Epithelial cell of esophagus (primary cell): ENCODE measurements at regions not wholly inside any gene's neighbourhood (a gene's known extent, or its start where the extent isn't known, plus 50 kb on each side); places are given as distances from the start of the nearest gene placed in this dataset.

Experiments
- DNase-seq: peaks from one replicate; pipeline ENCODE4 v3.0.0; 2010; ENCODE audit warnings: low read depth
- H3K4me3 ChIP-seq: 2 replicates; pipeline ENCODE4 v1.5.1; 2011; ENCODE audit warnings: mild to moderate bottlenecking, low read length, control low read depth
- TF ChIP-seq, protein P1 (sequence below): IDR thresholded peaks from 2 replicates; pipeline ENCODE4 v1.5.1; 2011; ENCODE audit warnings: low read depth, mild to moderate bottlenecking, low read length, control low read depth, inconsistent platforms; ENCODE audit not compliant: insufficient read depth; ENCODE audit errors: missing control alignments

DNA sequence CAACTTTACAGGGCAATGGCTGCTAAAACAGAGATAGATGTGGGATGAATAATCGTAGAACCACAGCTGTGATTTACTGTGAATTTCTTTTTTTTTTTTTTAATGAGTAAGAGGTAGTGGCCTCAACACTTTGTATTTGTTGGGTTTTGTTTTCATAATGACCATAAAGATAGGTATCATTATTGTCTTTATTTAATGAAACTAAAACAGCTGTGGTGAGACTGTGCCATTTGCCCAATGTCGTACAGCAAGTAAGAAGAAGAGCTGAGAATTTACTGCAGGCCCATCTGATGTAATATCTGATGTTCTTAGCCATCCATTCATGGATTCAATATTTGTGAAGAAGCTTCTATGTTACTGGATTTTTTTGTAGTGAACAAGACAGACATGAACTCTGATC lies 271.2 kb downstream of the IPMK start:
- no peak for DNase-seq
- no peak overlapping the region for H3K4me3 ChIP-seq
- TF ChIP-seq, protein P1, sequence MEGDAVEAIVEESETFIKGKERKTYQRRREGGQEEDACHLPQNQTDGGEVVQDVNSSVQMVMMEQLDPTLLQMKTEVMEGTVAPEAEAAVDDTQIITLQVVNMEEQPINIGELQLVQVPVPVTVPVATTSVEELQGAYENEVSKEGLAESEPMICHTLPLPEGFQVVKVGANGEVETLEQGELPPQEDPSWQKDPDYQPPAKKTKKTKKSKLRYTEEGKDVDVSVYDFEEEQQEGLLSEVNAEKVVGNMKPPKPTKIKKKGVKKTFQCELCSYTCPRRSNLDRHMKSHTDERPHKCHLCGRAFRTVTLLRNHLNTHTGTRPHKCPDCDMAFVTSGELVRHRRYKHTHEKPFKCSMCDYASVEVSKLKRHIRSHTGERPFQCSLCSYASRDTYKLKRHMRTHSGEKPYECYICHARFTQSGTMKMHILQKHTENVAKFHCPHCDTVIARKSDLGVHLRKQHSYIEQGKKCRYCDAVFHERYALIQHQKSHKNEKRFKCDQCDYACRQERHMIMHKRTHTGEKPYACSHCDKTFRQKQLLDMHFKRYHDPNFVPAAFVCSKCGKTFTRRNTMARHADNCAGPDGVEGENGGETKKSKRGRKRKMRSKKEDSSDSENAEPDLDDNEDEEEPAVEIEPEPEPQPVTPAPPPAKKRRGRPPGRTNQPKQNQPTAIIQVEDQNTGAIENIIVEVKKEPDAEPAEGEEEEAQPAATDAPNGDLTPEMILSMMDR, result no peak

DNA sequence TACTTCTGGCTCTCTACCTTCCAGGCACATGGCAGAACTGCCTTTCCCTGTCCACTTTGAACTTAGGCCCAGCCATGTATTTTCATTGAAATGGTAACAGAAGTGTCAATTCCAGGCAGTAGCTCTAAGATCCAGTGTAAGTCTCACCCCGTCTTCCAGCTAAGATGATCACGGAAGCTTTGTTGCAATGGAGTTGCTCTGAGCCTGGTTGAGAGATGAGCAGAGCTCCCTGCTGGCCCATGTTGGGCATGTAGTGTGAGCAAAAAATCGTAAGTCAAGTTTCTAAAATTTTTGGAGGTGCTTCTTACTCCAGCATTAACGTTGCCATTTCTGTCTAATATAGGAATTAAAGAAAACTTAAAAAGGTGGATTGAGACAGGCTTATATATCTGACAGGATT lies 274.4 kb downstream of the IPMK start:
- no peak overlapping the region for H3K4me3 ChIP-seq
- no peak for DNase-seq
- TF ChIP-seq, protein P1, result no peak

DNA sequence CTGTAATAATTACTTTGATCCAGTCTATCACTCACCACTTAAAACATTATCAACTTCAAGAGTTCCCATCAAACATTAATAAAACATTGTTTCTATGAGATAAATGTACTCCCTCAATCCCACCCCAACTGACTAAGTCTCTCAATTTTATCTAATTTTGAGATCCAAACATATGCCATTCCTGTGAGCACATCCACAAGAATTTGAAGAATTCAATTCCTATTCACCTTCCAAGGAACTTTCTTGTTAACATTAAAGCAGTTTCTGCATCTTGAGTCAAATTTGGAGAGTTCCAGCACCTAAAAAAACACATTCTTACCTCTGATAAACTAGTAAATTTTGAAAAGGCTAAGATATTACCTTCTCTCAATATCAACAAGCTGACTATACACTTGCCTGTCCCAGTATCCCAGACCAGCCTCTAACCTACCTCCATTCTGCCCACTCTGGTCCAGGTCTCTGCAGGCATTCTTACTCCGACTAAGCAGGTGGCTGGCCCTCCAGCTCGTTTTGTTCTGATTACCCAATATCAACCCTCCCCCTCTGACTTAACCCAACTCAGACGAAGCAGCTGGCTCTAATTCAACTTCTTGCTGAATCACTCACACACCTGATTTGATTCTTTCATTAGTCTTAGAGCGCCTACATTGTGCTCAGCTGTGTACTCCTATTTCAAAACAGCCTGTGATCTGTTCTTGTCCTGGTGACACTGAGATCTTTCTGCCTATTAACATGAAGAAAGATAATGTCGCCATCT lies 275.2 kb downstream of the IPMK start:
- peak; percentile 94 for DNase-seq
- TF ChIP-seq, protein P1, result peak; percentile 13
- H3K4me3 ChIP-seq, result no peak overlapping the region

DNA sequence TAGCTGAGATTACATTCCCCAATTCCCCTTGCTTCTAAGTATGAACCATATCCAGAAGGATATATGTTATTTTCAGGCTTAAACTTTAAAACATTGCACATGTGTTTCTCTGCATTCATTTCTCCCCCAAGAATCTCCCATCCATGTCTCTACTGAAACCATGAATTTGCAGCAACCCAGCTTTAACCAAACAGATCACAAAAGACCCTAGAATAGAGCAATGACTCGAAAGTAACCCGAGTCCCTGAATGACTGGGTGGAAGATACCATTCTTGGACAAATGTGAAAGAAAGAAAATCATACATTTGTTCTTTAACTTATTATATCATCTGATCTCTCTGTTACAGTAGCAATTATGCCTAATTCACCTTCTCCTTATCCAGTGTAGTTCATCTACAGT lies 278.7 kb downstream of the IPMK start:
- TF ChIP-seq, protein P1, result no peak
- DNase-seq, result no peak
- H3K4me3 ChIP-seq, result no peak overlapping the region

DNA sequence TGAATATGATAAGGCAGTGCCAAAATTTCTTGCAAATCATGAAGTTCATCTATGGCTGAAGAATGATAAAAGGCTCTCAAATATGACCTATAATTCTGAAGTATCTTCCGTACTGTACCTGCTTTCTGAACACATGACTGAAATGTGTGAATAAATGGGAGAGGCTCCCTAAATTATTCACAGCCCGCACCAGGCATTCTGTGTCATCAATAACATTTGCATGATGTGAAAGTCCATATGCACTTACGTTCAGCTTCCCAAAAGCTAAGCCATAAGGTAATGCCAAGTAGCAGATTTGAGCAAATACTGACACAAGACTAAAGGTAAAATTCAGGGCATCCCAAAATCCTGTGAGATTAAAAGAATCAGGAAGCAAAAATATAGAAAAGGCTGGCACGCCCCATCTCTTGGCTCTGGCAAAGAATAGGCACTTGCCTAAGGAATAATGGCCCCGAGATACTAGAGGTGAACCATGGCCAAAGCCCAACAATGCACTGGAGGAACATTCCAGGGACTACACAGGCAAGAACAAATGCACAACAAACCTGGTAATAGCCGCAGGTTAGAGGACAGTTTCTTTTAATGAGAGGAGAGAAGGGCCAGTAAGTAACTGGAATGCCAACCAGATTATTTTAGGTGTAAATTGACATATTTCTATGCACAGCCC lies 280.5 kb downstream of the IPMK start:
- TF ChIP-seq, protein P1, result no peak
- no peak overlapping the region for H3K4me3 ChIP-seq

DNA sequence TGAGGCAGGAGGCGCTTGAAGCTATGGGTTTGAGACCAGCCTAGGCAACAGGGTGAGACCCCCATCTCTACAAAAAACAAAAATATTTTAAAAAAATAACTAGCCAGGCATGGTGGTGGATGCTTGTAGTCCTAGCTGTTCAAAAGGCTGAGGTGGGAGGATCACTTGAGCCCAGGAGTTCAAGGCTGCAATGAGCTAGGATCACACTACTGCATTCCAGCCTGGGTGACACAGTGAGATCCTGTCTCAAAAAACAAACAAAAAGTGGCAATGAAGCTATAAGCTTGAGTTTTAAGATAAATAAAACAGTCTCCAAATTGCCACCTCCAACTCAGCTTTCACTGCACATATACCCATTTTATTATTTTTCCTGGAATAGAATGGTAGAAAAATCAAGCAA lies 281.3 kb downstream of the IPMK start:
- TF ChIP-seq, protein P1, result no peak
- no peak overlapping the region for H3K4me3 ChIP-seq
- DNase-seq, result no peak

More for the DNA sequence above, 280.5 kb downstream of the IPMK start:
- no peak for DNase-seq
